Fibroblast of lung (primary cell): ENCODE measurements at regions not wholly inside any gene's neighbourhood (a gene's known extent, or its start where the extent isn't known, plus 50 kb on each side); places are given as distances from the start of the nearest gene placed in this dataset.

Source experiments
- DNase-seq, 2 donors: peaks; one replicate each; pipeline versions ENCODE4 v3.0.0 to v3.0.0-alpha.2; 2010; ENCODE audit warnings: low read depth in 2 of 2
- H2AFZ ChIP-seq: 2 replicates; pipeline ENCODE4 v1.5.1; 2012; ENCODE audit warnings: low read length, control low read depth, inconsistent platforms
- H3K27ac ChIP-seq: 2 replicates; pipeline ENCODE4 v1.5.1; 2011; ENCODE audit warnings: low read length, control low read depth; ENCODE audit not compliant: insufficient read depth
- H3K27me3 ChIP-seq: 2 replicates; pipeline ENCODE4 v1.5.1; 2011; ENCODE audit warnings: mild to moderate bottlenecking, low read length; ENCODE audit not compliant: control insufficient read depth, insufficient read depth
- H3K36me3 ChIP-seq: 2 replicates; pipeline ENCODE4 v1.5.1; 2011; ENCODE audit warnings: low read length; ENCODE audit not compliant: control insufficient read depth, insufficient read depth
- H3K4me1 ChIP-seq: 2 replicates; pipeline ENCODE4 v1.5.1; 2011; ENCODE audit warnings: low read length; ENCODE audit not compliant: control insufficient read depth, insufficient read depth; ENCODE audit errors: extremely low read depth
- H3K4me2 ChIP-seq: 2 replicates; pipeline ENCODE4 v1.5.1; 2011; ENCODE audit warnings: low read length, control low read depth; ENCODE audit not compliant: insufficient read depth; ENCODE audit errors: extremely low read depth
- H3K4me3 ChIP-seq, 4 experiments: fragments of 200-600 bp in 1 of 4; sonication (generic) in 1 of 4; replicated peaks in 1 of 4; 2 replicates each; pipeline ENCODE4 v1.5.1; 2011 to 2016; ENCODE audit warnings: low read length in 4 of 4, low read depth in 3 of 4, mild to moderate bottlenecking in 3 of 4, control low read depth in 2 of 4, inconsistent platforms in 1 of 4, mixed read lengths in 1 of 4; ENCODE audit not compliant: insufficient read depth in 1 of 4; ENCODE audit errors: control extremely low read depth in 1 of 4
- H3K79me2 ChIP-seq: 2 replicates; pipeline ENCODE4 v1.5.1; 2012; ENCODE audit warnings: mild to moderate bottlenecking, low read length, inconsistent platforms; ENCODE audit not compliant: control insufficient read depth, insufficient read depth
- H3K9ac ChIP-seq: 2 replicates; pipeline ENCODE4 v1.5.1; 2011; ENCODE audit warnings: mild to moderate bottlenecking, low read length, control low read depth; ENCODE audit not compliant: insufficient read depth
- H3K9me3 ChIP-seq: 2 replicates; pipeline ENCODE4 v1.5.1; 2012; ENCODE audit warnings: low read depth, low read length; ENCODE audit not compliant: control insufficient read depth, insufficient read depth
- H4K20me1 ChIP-seq: 2 replicates; pipeline ENCODE4 v1.5.1; 2011; ENCODE audit warnings: low read length; ENCODE audit not compliant: control insufficient read depth, insufficient read depth; ENCODE audit errors: extremely low read depth
- CTCF ChIP-seq, 2 donors: IDR thresholded peaks in 1 of 2; conservative IDR thresholded peaks in 1 of 2; 1 replicate in 1 of 2; 2 replicates in 1 of 2; pipeline ENCODE4 v1.5.1; 2011 to 2012; ENCODE audit warnings: low read length in 2 of 2, control low read depth in 1 of 2, inconsistent platforms in 1 of 2, low read depth in 1 of 2, mild to moderate bottlenecking in 1 of 2
- EZH2 ChIP-seq: IDR thresholded peaks from 2 replicates; pipeline ENCODE4 v1.5.1; 2012; ENCODE audit warnings: low read length, control low read depth, mild to moderate bottlenecking; ENCODE audit errors: missing control alignments

GRCh38 chr3:18919158-18919557, 229.2 kb upstream of the KCNH8 start:
- H4K20me1 ChIP-seq = no peaks in the 10 kb centered on the region
- no peak for DNase-seq

GRCh38 chr3:18917923-18918322, 230.4 kb upstream of the KCNH8 start:
- H2AFZ ChIP-seq = no peak overlapping the region
- H3K9me3 ChIP-seq = no peaks in the 10 kb centered on the region
- no peaks in the 10 kb centered on the region for H3K79me2 ChIP-seq
- H3K36me3 ChIP-seq = no peaks in the 10 kb centered on the region
- H3K4me2 ChIP-seq = no peak overlapping the region
- no peaks in the 10 kb centered on the region for H3K27me3 ChIP-seq
- no peaks in the 10 kb centered on the region for H4K20me1 ChIP-seq
- H3K4me1 ChIP-seq = no peaks in the 10 kb centered on the region
- H3K27ac ChIP-seq = no peak overlapping the region
- DNase-seq = no peak
- no peak overlapping the region for H3K9ac ChIP-seq
- H3K4me3 ChIP-seq = no peak overlapping the region
- TF ChIP-seq CTCF (conservative IDR thresholded peaks at IDR 0.05 in 1 of 2, IDR thresholded peaks at IDR 0.05 in 1 of 2; ENCODE audit: low read depth in 1 of 2, low read length in 2 of 2) (no peak), EZH2 (no peak)

More at GRCh38 chr3:18919158-18919557, 229.2 kb upstream of the KCNH8 start:
- Histone ChIP-seq H3K9ac (no peak overlapping the region), H3K4me1 (no peaks in the 10 kb centered on the region), H3K9me3 (no peaks in the 10 kb centered on the region), H3K4me3 (no peak overlapping the region), H2AFZ (no peak overlapping the region), H3K27me3 (no peaks in the 10 kb centered on the region), H3K79me2 (no peaks in the 10 kb centered on the region), H3K4me2 (no peak overlapping the region), H3K27ac (no peak overlapping the region), H3K36me3 (no peaks in the 10 kb centered on the region)
- TF ChIP-seq EZH2 = no peak
- TF ChIP-seq CTCF (conservative IDR thresholded peaks at IDR 0.05 in 1 of 2, IDR thresholded peaks at IDR 0.05 in 1 of 2; ENCODE audit: low read depth in 1 of 2, low read length in 2 of 2) = no peak

- Histone ChIP-seq H3K9me3 (no peaks in the 10 kb centered on the region), H3K4me1 (no peaks in the 10 kb centered on the region), H3K9ac (no peak overlapping the region), H4K20me1 (no peaks in the 10 kb centered on the region), H2AFZ (no peak overlapping the region), H3K27ac (no peak overlapping the region), H3K36me3 (no peaks in the 10 kb centered on the region), H3K79me2 (no peaks in the 10 kb centered on the region), H3K4me3 (no peak overlapping the region), H3K27me3 (no peaks in the 10 kb centered on the region), H3K4me2 (no peak overlapping the region)
- TF ChIP-seq CTCF (conservative IDR thresholded peaks at IDR 0.05 in 1 of 2, IDR thresholded peaks at IDR 0.05 in 1 of 2; ENCODE audit: low read depth in 1 of 2, low read length in 2 of 2) = no peak
- DNase-seq = no peak
Observed at GRCh38 chr3:18902081-18902793, 246.1 kb upstream of the KCNH8 start.
